CD4-positive, alpha-beta T cell treated with Interleukin-15 for 4 hours (primary cell): ENCODE measurements at regions not wholly inside any gene's neighbourhood (a gene's known extent, or its start where the extent isn't known, plus 50 kb on each side); places are given as distances from the start of the nearest gene placed in this dataset.
"Not testable (repeated sequence)": the region's sequence is repeated elsewhere in the genome, so short reads cannot be mapped to it uniquely, and the experiment has no call there.

Experiments
- DNase-seq: peaks from one replicate; pipeline ENCODE4 v3.0.0-alpha.2; 2020; ENCODE audit warnings: low spot score

GRCh38 chr5:176060472-176061268 is 92.6 kb upstream of the THOC3 start:
- not testable (repeated sequence) for DNase-seq

- DNase-seq: not testable (repeated sequence)
Observed at GRCh38 chr5:176061269-176061622, 93.1 kb upstream of the THOC3 start.

- DNase-seq: not testable (repeated sequence)
Observed at GRCh38 chr5:176061660-176062059, 93.5 kb upstream of the THOC3 start.

GRCh38 chr5:176066262-176066945 is 98.3 kb upstream of the THOC3 start:
- DNase-seq: not testable (repeated sequence)

GRCh38 chr5:176067162-176067561 is 99.0 kb upstream of the THOC3 start:
- not testable (repeated sequence) for DNase-seq

GRCh38 chr5:176067948-176068347 is 99.8 kb upstream of the THOC3 start:
- not testable (repeated sequence) for DNase-seq

GRCh38 chr5:176073996-176074571 is 106.0 kb upstream of the THOC3 start:
- DNase-seq: not testable (repeated sequence)

GRCh38 chr5:176083717-176084116 is 115.6 kb upstream of the THOC3 start:
- not testable (repeated sequence) for DNase-seq

- not testable (repeated sequence) for DNase-seq
Observed at GRCh38 chr5:176103083-176103482, 135.0 kb upstream of the THOC3 start.

- DNase-seq: not testable (repeated sequence)
Observed at GRCh38 chr5:176112888-176113287, 125.3 kb upstream of the SIMC1 start.

- DNase-seq: not testable (repeated sequence)
Observed at GRCh38 chr5:176113673-176114335, 124.4 kb upstream of the SIMC1 start.

- not testable (repeated sequence) for DNase-seq
Observed at GRCh38 chr5:176114825-176115224, 123.4 kb upstream of the SIMC1 start.

- DNase-seq: not testable (repeated sequence)
Observed at GRCh38 chr5:176117699-176118238, 120.5 kb upstream of the SIMC1 start.

- DNase-seq: not testable (repeated sequence)
Observed at GRCh38 chr5:176122361-176122760, 115.9 kb upstream of the SIMC1 start.

GRCh38 chr5:176124120-176124519 is 114.1 kb upstream of the SIMC1 start:
- DNase-seq: not testable (repeated sequence)

- DNase-seq: no peak
Observed at GRCh38 chr5:176131771-176132170, 106.5 kb upstream of the SIMC1 start.

- no peak for DNase-seq
Observed at GRCh38 chr5:176132471-176133288, 105.5 kb upstream of the SIMC1 start.

- DNase-seq: no peak
Observed at GRCh38 chr5:176133289-176133870, 104.8 kb upstream of the SIMC1 start.

GRCh38 chr5:176133877-176134276 is 104.3 kb upstream of the SIMC1 start:
- DNase-seq: no peak

- no peak for DNase-seq
Observed at GRCh38 chr5:176134529-176135223, 103.5 kb upstream of the SIMC1 start.
